ENCODE measurements at regions not wholly inside any gene's neighbourhood (a gene's known extent, or its start where the extent isn't known, plus 50 kb on each side); places are given as distances from the start of the nearest gene placed in this dataset.

DNA sequence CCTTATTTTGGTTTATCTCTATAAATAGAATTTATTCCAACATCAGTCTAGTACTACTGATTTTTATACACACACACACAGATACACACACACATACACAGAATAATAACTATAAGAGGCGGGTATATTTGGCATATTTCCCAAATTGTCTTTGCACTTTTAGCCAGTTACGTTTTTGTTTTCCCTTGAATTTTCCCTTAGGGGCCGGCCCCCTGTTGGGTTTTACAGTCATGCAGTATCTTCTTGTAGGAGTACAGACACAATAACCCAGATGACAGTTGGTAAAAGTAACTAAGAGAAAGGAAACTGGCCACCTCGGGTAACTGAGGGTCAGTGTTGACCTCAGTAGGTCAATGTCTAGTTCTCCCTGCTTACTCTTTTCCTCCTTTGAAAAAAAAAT lies 50.9 kb downstream of the DISP1 start:
- Mint-ChIP-seq H3K4me1 (no peaks in the 10 kb centered on the region), H3K27me3 (ENCODE audit: low read depth) (no peaks in the 10 kb centered on the region), H3K27ac (no peak overlapping the region), H3K4me3 (no peak overlapping the region), H3K9me3 (no peaks in the 10 kb centered on the region), H3K36me3 (ENCODE audit: low read depth) (no peaks in the 10 kb centered on the region)
- TF ChIP-seq, protein P1, sequence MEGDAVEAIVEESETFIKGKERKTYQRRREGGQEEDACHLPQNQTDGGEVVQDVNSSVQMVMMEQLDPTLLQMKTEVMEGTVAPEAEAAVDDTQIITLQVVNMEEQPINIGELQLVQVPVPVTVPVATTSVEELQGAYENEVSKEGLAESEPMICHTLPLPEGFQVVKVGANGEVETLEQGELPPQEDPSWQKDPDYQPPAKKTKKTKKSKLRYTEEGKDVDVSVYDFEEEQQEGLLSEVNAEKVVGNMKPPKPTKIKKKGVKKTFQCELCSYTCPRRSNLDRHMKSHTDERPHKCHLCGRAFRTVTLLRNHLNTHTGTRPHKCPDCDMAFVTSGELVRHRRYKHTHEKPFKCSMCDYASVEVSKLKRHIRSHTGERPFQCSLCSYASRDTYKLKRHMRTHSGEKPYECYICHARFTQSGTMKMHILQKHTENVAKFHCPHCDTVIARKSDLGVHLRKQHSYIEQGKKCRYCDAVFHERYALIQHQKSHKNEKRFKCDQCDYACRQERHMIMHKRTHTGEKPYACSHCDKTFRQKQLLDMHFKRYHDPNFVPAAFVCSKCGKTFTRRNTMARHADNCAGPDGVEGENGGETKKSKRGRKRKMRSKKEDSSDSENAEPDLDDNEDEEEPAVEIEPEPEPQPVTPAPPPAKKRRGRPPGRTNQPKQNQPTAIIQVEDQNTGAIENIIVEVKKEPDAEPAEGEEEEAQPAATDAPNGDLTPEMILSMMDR (IDR thresholded peaks at IDR 0.05; ENCODE audit: unreplicated experiment in 3 of 3) = no peak

DNA sequence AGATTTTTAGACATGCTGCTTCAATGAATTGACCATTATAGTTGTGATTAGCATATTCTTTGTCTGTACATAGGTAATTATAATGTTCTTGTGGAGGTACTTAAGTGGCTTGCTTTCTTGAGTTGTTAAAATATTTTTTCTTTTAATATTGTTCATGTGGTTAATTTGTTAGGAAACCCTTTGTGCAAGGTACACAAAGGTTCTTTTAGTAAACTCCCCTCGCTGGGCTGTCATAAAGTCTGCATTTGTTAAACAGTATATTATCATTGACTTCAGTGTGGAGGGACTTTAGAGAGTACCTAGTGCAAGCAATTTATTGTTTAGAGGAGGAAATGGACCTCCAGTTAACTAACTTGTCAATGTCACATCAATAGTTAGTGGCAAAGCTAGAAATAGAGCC lies 52.5 kb downstream of the DISP1 start:
- H3K9me3 Mint-ChIP-seq = no peaks in the 10 kb centered on the region
- TF ChIP-seq, protein P1 (IDR thresholded peaks at IDR 0.05; ENCODE audit: unreplicated experiment in 3 of 3) = no peak
- H3K27me3 Mint-ChIP-seq (ENCODE audit: low read depth) = no peaks in the 10 kb centered on the region
- no peaks in the 10 kb centered on the region for H3K4me1 Mint-ChIP-seq
- no peak overlapping the region for H3K4me3 Mint-ChIP-seq
- peaks cover 2% of the 10 kb centered on the region for H3K36me3 Mint-ChIP-seq (ENCODE audit: low read depth)
- peak overlapping the region in 1 of 3 experiments; percentile 19 for H3K27ac Mint-ChIP-seq

DNA sequence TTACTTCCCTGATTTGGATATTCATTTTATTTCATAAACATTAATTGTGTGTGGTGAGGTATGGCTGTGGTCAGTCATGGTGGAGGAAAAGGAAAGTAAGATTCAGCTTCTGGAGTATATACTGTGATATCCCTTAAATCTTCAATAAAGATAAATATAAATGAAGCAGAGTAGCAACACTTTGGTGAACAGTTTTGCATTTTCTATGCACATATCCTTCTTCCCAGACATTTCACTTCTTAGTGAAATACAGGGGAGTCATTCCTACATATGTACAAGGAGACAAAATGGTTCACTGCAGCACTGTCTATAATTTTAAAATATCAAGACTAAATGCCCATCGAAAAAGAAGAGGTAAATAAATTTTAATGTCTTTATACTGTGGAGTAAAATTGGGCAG lies 61.3 kb downstream of the DISP1 start:
- TF ChIP-seq, protein P1 (IDR thresholded peaks at IDR 0.05; ENCODE audit: unreplicated experiment in 3 of 3) = no peak
- no peaks in the 10 kb centered on the region for H3K4me1 Mint-ChIP-seq
- H3K27ac Mint-ChIP-seq = no peak overlapping the region
- no peak overlapping the region for H3K4me3 Mint-ChIP-seq
- peaks cover 30% of the 10 kb centered on the region for H3K36me3 Mint-ChIP-seq (ENCODE audit: low read depth)
- peaks cover 4% of the 10 kb centered on the region for H3K27me3 Mint-ChIP-seq (ENCODE audit: low read depth)
- H3K9me3 Mint-ChIP-seq = peaks cover 6% of the 10 kb centered on the region

DNA sequence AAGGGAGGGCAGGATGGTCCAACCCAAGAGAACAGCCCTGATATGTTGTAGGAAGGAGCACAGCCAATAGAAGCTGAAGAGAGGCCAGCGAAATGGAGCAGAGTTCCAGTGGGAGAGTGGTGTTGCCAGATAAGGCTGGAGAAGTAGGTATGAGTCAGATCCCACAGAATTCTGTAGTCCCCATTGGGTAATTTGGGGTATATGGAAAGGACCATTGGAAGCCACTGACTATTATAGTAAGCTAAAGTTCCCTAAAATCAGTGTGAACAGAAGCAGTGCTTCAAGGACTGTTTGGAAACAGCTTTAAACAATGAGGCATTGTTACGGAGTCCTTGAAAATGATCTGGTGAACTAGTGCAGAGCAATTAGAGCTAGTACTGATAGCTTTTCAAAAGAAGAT lies 63.0 kb downstream of the DISP1 start:
- Mint-ChIP-seq H3K4me1 (no peaks in the 10 kb centered on the region), H3K36me3 (ENCODE audit: low read depth) (peaks cover 23% of the 10 kb centered on the region), H3K27me3 (ENCODE audit: low read depth) (peaks cover 4% of the 10 kb centered on the region), H3K4me3 (no peak overlapping the region), H3K9me3 (peaks cover 6% of the 10 kb centered on the region), H3K27ac (no peak overlapping the region)
- TF ChIP-seq, protein P1 (IDR thresholded peaks at IDR 0.05; ENCODE audit: unreplicated experiment in 3 of 3) = no peak

DNA sequence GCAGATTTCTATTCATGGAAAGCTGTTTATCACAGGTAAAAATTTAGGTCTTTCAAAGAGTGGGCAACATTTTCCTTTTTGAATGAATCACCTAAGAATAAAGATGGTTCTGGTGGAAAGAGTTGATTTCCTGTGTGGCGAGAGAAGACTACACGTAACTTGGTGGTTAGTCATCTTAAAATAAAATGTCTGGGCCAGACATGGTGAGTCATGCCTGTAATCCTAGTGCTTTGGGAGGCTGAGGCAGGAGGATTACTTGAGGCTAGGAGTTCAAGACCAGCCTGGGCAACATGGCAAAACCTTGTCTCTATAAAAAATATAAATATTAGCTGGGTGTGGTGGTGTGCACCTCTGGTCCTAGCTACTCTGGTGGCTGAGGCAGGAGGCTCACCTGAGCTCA lies 65.7 kb downstream of the DISP1 start:
- peaks cover 4% of the 10 kb centered on the region for H3K27me3 Mint-ChIP-seq (ENCODE audit: low read depth)
- TF ChIP-seq, protein P1 (IDR thresholded peaks at IDR 0.05; ENCODE audit: unreplicated experiment in 3 of 3) = no peak
- H3K4me3 Mint-ChIP-seq = no peak overlapping the region
- H3K27ac Mint-ChIP-seq = no peak overlapping the region
- H3K36me3 Mint-ChIP-seq (ENCODE audit: low read depth) = peaks cover 5% of the 10 kb centered on the region
- peaks cover 2% of the 10 kb centered on the region for H3K9me3 Mint-ChIP-seq
- no peaks in the 10 kb centered on the region for H3K4me1 Mint-ChIP-seq

DNA sequence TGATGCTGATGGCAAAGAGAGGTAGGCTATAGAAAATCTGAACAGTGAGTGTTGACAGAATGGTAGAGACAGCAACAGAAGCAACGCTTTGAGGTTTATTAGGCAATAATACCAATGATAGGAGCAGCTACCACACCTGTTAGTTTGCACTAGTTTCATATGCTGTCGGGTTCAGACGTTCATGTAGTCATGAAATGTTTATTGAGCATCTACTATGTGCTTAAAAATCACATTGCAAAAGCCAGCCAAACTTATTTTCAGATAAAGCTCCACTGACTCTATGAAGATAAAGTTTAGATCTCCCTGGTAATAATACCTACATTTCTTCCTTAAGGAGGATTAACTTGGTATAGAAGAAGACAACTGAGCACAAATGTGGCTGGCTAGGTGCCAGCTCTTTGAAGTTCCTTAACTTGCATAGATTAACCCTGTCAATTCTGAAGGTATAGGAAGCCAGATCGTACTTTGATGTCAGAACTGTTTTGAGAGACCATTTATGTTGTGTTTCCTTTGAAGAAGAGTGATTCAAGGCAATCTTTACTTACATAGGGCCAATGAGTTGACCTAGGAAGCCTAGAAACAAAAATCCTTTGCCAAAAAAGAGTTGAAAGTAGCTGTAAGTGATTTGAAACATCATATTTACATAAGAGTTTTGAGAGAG lies 71.5 kb downstream of the DISP1 start:
- no peaks in the 10 kb centered on the region for H3K9me3 Mint-ChIP-seq
- TF ChIP-seq, protein P1 (IDR thresholded peaks at IDR 0.05; ENCODE audit: unreplicated experiment in 3 of 3) = no peak
- H3K27ac Mint-ChIP-seq = peak overlapping the region; percentile 4 to 26 (median 9)
- no peak overlapping the region for H3K4me3 Mint-ChIP-seq
- H3K36me3 Mint-ChIP-seq (ENCODE audit: low read depth) = no peaks in the 10 kb centered on the region
- H3K27me3 Mint-ChIP-seq (ENCODE audit: low read depth) = no peaks in the 10 kb centered on the region
- H3K4me1 Mint-ChIP-seq = peaks cover 18% of the 10 kb centered on the region

Measured in nephron (organoid).